CD4-positive, alpha-beta memory T cell (primary cell): ENCODE measurements at regions not wholly inside any gene's neighbourhood (a gene's known extent, or its start where the extent isn't known, plus 50 kb on each side); places are given as distances from the start of the nearest gene placed in this dataset.

Source experiments
- CTCF ChIA-PET: fragments of 350-600 bp; sonication (Branson Sonifier 250); formaldehyde crosslinking; loops from one replicate; lab custom pipeline; 2021; ENCODE audit warnings: inconsistent platforms; ENCODE audit not compliant: partially characterized antibody; lab: Charles Lee
- POLR2A ChIA-PET: fragments of 350-600 bp; sonication (Branson Sonifier 250); formaldehyde crosslinking; loops from one replicate; lab custom pipeline; 2021; ENCODE audit not compliant: partially characterized antibody; lab: Charles Lee
- DNase-seq, 5 donors: peaks; one replicate each; pipeline versions ENCODE4 v3.0.0 to v3.0.0-alpha.2; 2020 to 2022; ENCODE audit warnings: mixed read lengths in 1 of 5
- H3K27ac ChIP-seq: one replicate; pipeline ENCODE4 v1.7.0; 2013; ENCODE audit warnings: low read depth, low read length
- H3K27me3 ChIP-seq: 2 replicates; pipeline ENCODE4 v1.7.0; 2013; ENCODE audit warnings: mild to moderate bottlenecking, low read length, moderate library complexity; ENCODE audit not compliant: insufficient read depth
- H3K36me3 ChIP-seq: 2 replicates; pipeline ENCODE4 v1.7.0; 2013; ENCODE audit warnings: mild to moderate bottlenecking, low read length, moderate library complexity; ENCODE audit not compliant: insufficient read depth
- H3K4me1 ChIP-seq: 2 replicates; pipeline ENCODE4 v1.7.0; 2013; ENCODE audit warnings: mild to moderate bottlenecking, low read length, moderate library complexity; ENCODE audit not compliant: insufficient read depth
- H3K4me3 ChIP-seq, 2 donors: one replicate each; pipeline ENCODE4 v1.7.0; 2013; ENCODE audit warnings: low read length in 2 of 2, mild to moderate bottlenecking in 1 of 2
- H3K9me3 ChIP-seq, 2 donors: one replicate each; pipeline ENCODE4 v1.7.0; 2013; ENCODE audit warnings: low read length in 2 of 2, control low read depth in 1 of 2; ENCODE audit not compliant: control insufficient read depth in 1 of 2
- H3K27ac Mint-ChIP-seq, 7 donors: one replicate each; pipeline ENCODE4 v1.8.0; 2020 to 2021; ENCODE audit warnings: mixed read lengths in 7 of 7, mild to moderate bottlenecking in 6 of 7, inconsistent platforms in 3 of 7, moderate library complexity in 3 of 7
- H3K27me3 Mint-ChIP-seq, 2 donors: one replicate each; pipeline ENCODE4 v1.8.0; 2020 to 2021; ENCODE audit warnings: mixed read lengths in 2 of 2
- H3K36me3 Mint-ChIP-seq, 2 donors: one replicate each; pipeline ENCODE4 v1.8.0; 2020 to 2021; ENCODE audit warnings: mixed read lengths in 2 of 2, inconsistent platforms in 1 of 2, mild to moderate bottlenecking in 1 of 2
- H3K4me1 Mint-ChIP-seq, 4 donors: one replicate each; pipeline ENCODE4 v1.8.0; 2020 to 2021; ENCODE audit warnings: mixed read lengths in 4 of 4, mild to moderate bottlenecking in 1 of 4
- H3K4me3 Mint-ChIP-seq, 8 donors: one replicate each; pipeline ENCODE4 v1.8.0; 2020 to 2021; ENCODE audit warnings: mixed read lengths in 8 of 8, mild to moderate bottlenecking in 7 of 8, moderate library complexity in 6 of 8, inconsistent platforms in 3 of 8
- H3K9me3 Mint-ChIP-seq, 8 donors: one replicate each; pipeline ENCODE4 v1.8.0; 2020 to 2021; ENCODE audit warnings: mixed read lengths in 8 of 8, mild to moderate bottlenecking in 5 of 8, inconsistent platforms in 3 of 8, moderate library complexity in 1 of 8
- intact Hi-C: fragments of 100-400 bp; cut with micrococcal nuclease; formaldehyde crosslinking; loops from one replicate; pipeline ENCODE4 v1.15.1; 2023

- CTCF ChIA-PET = no interaction called here
- Histone ChIP-seq H3K36me3 (no peaks in the 10 kb centered on the region), H3K4me1 (no peaks in the 10 kb centered on the region), H3K4me3 (no peak overlapping the region), H3K27me3 (no peaks in the 10 kb centered on the region), H3K27ac (no peak overlapping the region), H3K9me3 (no peaks in the 10 kb centered on the region)
- H3K9me3 Mint-ChIP-seq = peaks cover 0 to 6% (median 0%) of the 10 kb centered on the region in 8 donors
- no peak for DNase-seq
- H3K36me3 Mint-ChIP-seq = no peaks in the 10 kb centered on the region
- no peak overlapping the region for H3K4me3 Mint-ChIP-seq
- POLR2A ChIA-PET = no interaction called here
- peaks cover 0 to 2% of the 10 kb centered on the region in 2 donors for H3K27me3 Mint-ChIP-seq
- H3K27ac Mint-ChIP-seq = no peak overlapping the region
- intact Hi-C loops = no loop called here
- no peaks in the 10 kb centered on the region for H3K4me1 Mint-ChIP-seq
Observed at GRCh38 chr4:84022564-84022963, 476.5 kb downstream of the NKX6-1 start.

GRCh38 chr4:84019626-84020025, 479.5 kb downstream of the NKX6-1 start:
- no peaks in the 10 kb centered on the region for H3K9me3 ChIP-seq
- CTCF ChIA-PET = no interaction called here
- no peak overlapping the region for H3K27ac ChIP-seq
- POLR2A ChIA-PET = no interaction called here
- Mint-ChIP-seq H3K4me1 (no peaks in the 10 kb centered on the region), H3K27me3 (no peaks in the 10 kb centered on the region), H3K27ac (no peak overlapping the region), H3K36me3 (no peaks in the 10 kb centered on the region), H3K9me3 (peaks cover 0 to 2% (median 0%) of the 10 kb centered on the region in 8 donors), H3K4me3 (no peak overlapping the region)
- H3K36me3 ChIP-seq = no peaks in the 10 kb centered on the region
- DNase-seq = no peak
- H3K4me1 ChIP-seq = no peaks in the 10 kb centered on the region
- intact Hi-C loops = no loop called here
- no peaks in the 10 kb centered on the region for H3K27me3 ChIP-seq
- H3K4me3 ChIP-seq = no peak overlapping the region

- H3K4me3 Mint-ChIP-seq = peak overlapping the region in 1 of 8 donors; percentile 3
- DNase-seq = no peak
- Histone ChIP-seq H3K4me1 (no peaks in the 10 kb centered on the region), H3K27ac (no peak overlapping the region), H3K9me3 (no peaks in the 10 kb centered on the region), H3K36me3 (no peaks in the 10 kb centered on the region), H3K27me3 (no peaks in the 10 kb centered on the region), H3K4me3 (no peak overlapping the region)
- ChIA-PET CTCF (no interaction called here), POLR2A (no interaction called here)
- intact Hi-C loops = no loop called here
- H3K9me3 Mint-ChIP-seq = peaks cover 0 to 3% (median 0%) of the 10 kb centered on the region in 8 donors
- H3K27me3 Mint-ChIP-seq = no peaks in the 10 kb centered on the region
- no peaks in the 10 kb centered on the region for H3K36me3 Mint-ChIP-seq
- H3K27ac Mint-ChIP-seq = no peak overlapping the region
- no peaks in the 10 kb centered on the region for H3K4me1 Mint-ChIP-seq
Observed at GRCh38 chr4:84003046-84003445, 467.1 kb downstream of the GPAT3 start.

- CTCF ChIA-PET = no interaction called here
- no peak overlapping the region for H3K4me3 Mint-ChIP-seq
Observed at GRCh38 chr4:84001876-84002569, 466.1 kb downstream of the GPAT3 start.

GRCh38 chr4:83996254-83996653, 460.3 kb downstream of the GPAT3 start:
- H3K36me3 ChIP-seq = no peaks in the 10 kb centered on the region
- no peak overlapping the region for H3K27ac Mint-ChIP-seq
- no peaks in the 10 kb centered on the region for H3K36me3 Mint-ChIP-seq
- CTCF ChIA-PET = no interaction called here
- no peaks in the 10 kb centered on the region for H3K9me3 ChIP-seq
- intact Hi-C loops = no loop called here
- DNase-seq = no peak
- H3K9me3 Mint-ChIP-seq = peaks cover 0 to 6% (median 0%) of the 10 kb centered on the region in 8 donors
- H3K27ac ChIP-seq = no peak overlapping the region
- H3K4me3 Mint-ChIP-seq = no peak overlapping the region
- no peaks in the 10 kb centered on the region for H3K27me3 Mint-ChIP-seq
- H3K4me1 ChIP-seq = no peaks in the 10 kb centered on the region
- POLR2A ChIA-PET = no interaction called here
- no peak overlapping the region for H3K4me3 ChIP-seq
- no peaks in the 10 kb centered on the region for H3K4me1 Mint-ChIP-seq
- H3K27me3 ChIP-seq = no peaks in the 10 kb centered on the region

More at GRCh38 chr4:84001876-84002569, 466.1 kb downstream of the GPAT3 start:
- no peak overlapping the region for H3K27ac ChIP-seq
- H3K4me1 ChIP-seq = no peaks in the 10 kb centered on the region
- H3K9me3 Mint-ChIP-seq = peaks cover 0 to 3% (median under 1%) of the 10 kb centered on the region in 8 donors
- POLR2A ChIA-PET = no interaction called here
- no peak overlapping the region for H3K4me3 ChIP-seq
- no peak for DNase-seq
- no peak overlapping the region for H3K27ac Mint-ChIP-seq
- no peaks in the 10 kb centered on the region for H3K36me3 ChIP-seq
- no peaks in the 10 kb centered on the region for H3K27me3 Mint-ChIP-seq
- intact Hi-C loops = no loop called here
- no peaks in the 10 kb centered on the region for H3K36me3 Mint-ChIP-seq
- no peaks in the 10 kb centered on the region for H3K27me3 ChIP-seq
- H3K9me3 ChIP-seq = no peaks in the 10 kb centered on the region
- H3K4me1 Mint-ChIP-seq = no peaks in the 10 kb centered on the region

- Histone ChIP-seq H3K4me1 (no peaks in the 10 kb centered on the region), H3K27me3 (no peaks in the 10 kb centered on the region), H3K4me3 (no peak overlapping the region), H3K27ac (no peak overlapping the region), H3K36me3 (no peaks in the 10 kb centered on the region), H3K9me3 (no peaks in the 10 kb centered on the region)
- DNase-seq = no peak
- ChIA-PET POLR2A (no interaction called here), CTCF (no interaction called here)
- Mint-ChIP-seq H3K4me3 (no peak overlapping the region), H3K36me3 (no peaks in the 10 kb centered on the region), H3K27me3 (no peaks in the 10 kb centered on the region), H3K27ac (no peak overlapping the region), H3K4me1 (no peaks in the 10 kb centered on the region), H3K9me3 (peaks cover 0 to 9% (median 3%) of the 10 kb centered on the region in 8 donors)
- intact Hi-C loops = no loop called here
Observed at GRCh38 chr4:83993774-83994173, 457.9 kb downstream of the GPAT3 start.

GRCh38 chr4:83989835-83990234, 453.9 kb downstream of the GPAT3 start:
- POLR2A ChIA-PET = no interaction called here
- Mint-ChIP-seq H3K36me3 (no peaks in the 10 kb centered on the region), H3K4me3 (no peak overlapping the region), H3K4me1 (no peaks in the 10 kb centered on the region), H3K27me3 (no peaks in the 10 kb centered on the region), H3K27ac (no peak overlapping the region), H3K9me3 (peaks cover 0 to 5% (median 4%) of the 10 kb centered on the region in 8 donors)
- intact Hi-C loops = no loop called here
- no peaks in the 10 kb centered on the region for H3K36me3 ChIP-seq
- no peaks in the 10 kb centered on the region for H3K9me3 ChIP-seq
- no peak overlapping the region for H3K27ac ChIP-seq
- no peak for DNase-seq
- CTCF ChIA-PET = no interaction called here
- no peak overlapping the region for H3K4me3 ChIP-seq
- no peaks in the 10 kb centered on the region for H3K4me1 ChIP-seq
- H3K27me3 ChIP-seq = no peaks in the 10 kb centered on the region
